ENCODE measurements at regions not wholly inside any gene's neighbourhood (a gene's known extent, or its start where the extent isn't known, plus 50 kb on each side); places are given as distances from the start of the nearest gene placed in this dataset.

- H3K36me3 ChIP-seq (ENCODE audit: control insufficient read depth, insufficient read depth, low read length), result no peaks in the 10 kb centered on the region
- H3K9me1 ChIP-seq (ENCODE audit: insufficient read depth, low read length), result no peaks in the 10 kb centered on the region
- no peak overlapping the region for H3K4ac ChIP-seq (ENCODE audit: low read depth, low read length)
- ChIA-PET POLR2A (ENCODE audit: unreplicated experiment) (no interaction called here), CTCF (no interaction called here)
- no peak overlapping the region for H3K4me2 ChIP-seq (ENCODE audit: low read depth, low read length)
- dilution Hi-C loops (cut with HindIII; ENCODE audit: low sequenced_read_pairs, unreplicated experiment), result no loop called here
- ATAC-seq (ENCODE audit: low read depth) (no peak), DNase-seq (no peak)
- H3K27me3 ChIP-seq (ENCODE audit: control insufficient read depth, insufficient read depth, low read length), result no peaks in the 10 kb centered on the region
- H2AK9ac ChIP-seq (replicated peaks; ENCODE audit: low read depth, low read length, poor library complexity), result no peak overlapping the region
- H4K5ac ChIP-seq (ENCODE audit: low read depth, low read length), result no peak overlapping the region
- no peak overlapping the region for H2AFZ ChIP-seq (replicated peaks; ENCODE audit: low read length, poor library complexity)
- H3K4me3 ChIP-seq (ENCODE audit: insufficient read depth, low read depth, low read length), result no peak overlapping the region
- no CpG with 5 or more reads among the region's 5 CpGs for WGBS, 2 experiments (ENCODE audit: extremely low coverage in 2 of 2, insufficient read length in 1 of 2)
- no peak overlapping the region for H2BK5ac ChIP-seq (ENCODE audit: low read depth, low read length, poor library complexity, severe bottlenecking)
- intact Hi-C loops (cut with micrococcal nuclease), result no loop called here
- no peak overlapping the region for H3K18ac ChIP-seq (ENCODE audit: low read depth, low read length)
- H3K27ac ChIP-seq (ENCODE audit: insufficient read depth, low read length), result no peak overlapping the region
- no peak overlapping the region for H3K23ac ChIP-seq (ENCODE audit: low read depth, low read length)
- in situ Hi-C loops (cut with MboI; ENCODE audit: low sequenced_read_pairs), result no loop called here
- no peak overlapping the region for H2BK20ac ChIP-seq (ENCODE audit: low read depth, low read length)
- H2BK15ac ChIP-seq (ENCODE audit: low read depth, low read length), result no peak overlapping the region
- H3K9ac ChIP-seq (ENCODE audit: low read depth, low read length), result no peak overlapping the region
- no TSS peak for BruUV-seq (replicated peaks)
- H4K20me1 ChIP-seq (ENCODE audit: insufficient read depth, low read length), result no peaks in the 10 kb centered on the region
- H3K56ac ChIP-seq (ENCODE audit: extremely low read depth, insufficient read depth, low read length), result no peak overlapping the region
- H2AK5ac ChIP-seq (ENCODE audit: low read depth, low read length), result no peak overlapping the region
- no peak overlapping the region for H3K14ac ChIP-seq (replicated peaks; ENCODE audit: low read depth, low read length)
- no peaks in the 10 kb centered on the region for H3K79me1 ChIP-seq (ENCODE audit: low read depth in 1 of 2, low read length in 2 of 2)
- no peak overlapping the region for H4K8ac ChIP-seq (ENCODE audit: low read depth in 2 of 2, low read length in 2 of 2)
- no peak overlapping the region for H4K91ac ChIP-seq (ENCODE audit: insufficient read depth, low read depth, low read length)
- no peaks in the 10 kb centered on the region for H3K9me3 ChIP-seq (ENCODE audit: control insufficient read depth, insufficient read depth, low read length)
- H2BK120ac ChIP-seq (ENCODE audit: low read depth, low read length), result no peak overlapping the region
- TF ChIP-seq CTCF (conservative IDR thresholded peaks at IDR 0.05; ENCODE audit: low read depth, low read length), result no peak
- no peak for TF ChIP-seq NFE2L2 (IDR thresholded peaks at IDR 0.05; ENCODE audit: low read depth, low read length)
- TF ChIP-seq SMC3 (IDR thresholded peaks at IDR 0.05; ENCODE audit: low read depth, low read length), result no peak
- no peak for TF ChIP-seq RFX5 (IDR thresholded peaks at IDR 0.05; ENCODE audit: low read depth, low read length)
- TF ChIP-seq RCOR1 (IDR thresholded peaks at IDR 0.05; ENCODE audit: insufficient replicate concordance, low read length), result no peak
- TF ChIP-seq RAD21 (IDR thresholded peaks at IDR 0.05; ENCODE audit: low read length), result no peak
- no peak for TF ChIP-seq MAZ (IDR thresholded peaks at IDR 0.05; ENCODE audit: borderline replicate concordance, low read depth, low read length)
- no peak for TF ChIP-seq MXI1 (IDR thresholded peaks at IDR 0.05; ENCODE audit: borderline replicate concordance, low read depth, low read length)
- no peak for TF ChIP-seq FOS (IDR thresholded peaks at IDR 0.05; ENCODE audit: low read depth, low read length)
- no peak for TF ChIP-seq CEBPB (IDR thresholded peaks at IDR 0.05; ENCODE audit: low read depth, low read length)
- no peaks in the 10 kb centered on the region for H3K4me1 ChIP-seq (ENCODE audit: control insufficient read depth, insufficient read depth, low read length)
Measured at GRCh38 chr7:136148920-136149319, 171.8 kb upstream of the MTPN start.
